Gastrocnemius medialis (tissue), 4 donors: ENCODE measurements at regions not wholly inside any gene's neighbourhood (a gene's known extent, or its start where the extent isn't known, plus 50 kb on each side); places are given as distances from the start of the nearest gene placed in this dataset.

Source experiments
- ATAC-seq, 2 donors: fragments of 150-250 bp; one replicate each; pipeline ENCODE4 v1.9.1; 2016
- DNase-seq, 2 donors: peaks; one replicate each; pipeline ENCODE4 v3.0.0-alpha.2; 2019
- H3K27ac ChIP-seq, 4 donors: fragments of 200-600 bp; sonication (generic); 1 replicate in 1 of 4; 2 replicates in 3 of 4; pipeline ENCODE4 v1.5.1; 2016 to 2018; ENCODE audit warnings: mild to moderate bottlenecking in 2 of 4, moderate library complexity in 1 of 4
- H3K27me3 ChIP-seq, 3 donors: fragments of 200-600 bp; sonication (generic) in 2 of 3; 1 replicate in 1 of 3; 2 replicates in 2 of 3; pipeline versions ENCODE4 v1.5.1 to v1.6.0; 2016 to 2019; ENCODE audit warnings: mild to moderate bottlenecking in 1 of 3, moderate library complexity in 1 of 3
- H3K36me3 ChIP-seq, 2 donors: fragments of 200-600 bp; sonication (generic) in 1 of 2; one replicate each; pipeline ENCODE4 v1.5.1; 2017 to 2018
- H3K4me1 ChIP-seq, 2 donors: fragments of 200-600 bp; sonication (generic) in 1 of 2; one replicate each; pipeline ENCODE4 v1.5.1; 2016 to 2017; ENCODE audit warnings: mild to moderate bottlenecking in 2 of 2
- H3K4me3 ChIP-seq, 4 donors: fragments of 200-600 bp; sonication (generic) in 3 of 4; 1 replicate in 1 of 4; 2 replicates in 3 of 4; pipeline ENCODE4 v1.5.1; 2016 to 2019; ENCODE audit warnings: mild to moderate bottlenecking in 2 of 4
- H3K9me3 ChIP-seq, 3 donors: fragments of 200-600 bp; sonication (generic) in 2 of 3; 1 replicate in 1 of 3; 2 replicates in 2 of 3; pipeline ENCODE4 v1.5.1; 2016 to 2019
- CTCF ChIP-seq, 5 experiments: fragments of 450-650 bp in 3 of 5; fragments of 200-600 bp in 2 of 5; sonication (generic) in 2 of 5; IDR thresholded peaks in 4 of 5; conservative IDR thresholded peaks in 1 of 5; 1 replicate in 4 of 5; 2 replicates in 1 of 5; pipeline ENCODE4 v1.5.1; 2016 to 2019; ENCODE audit warnings: antibody characterized with exemption in 5 of 5, mild to moderate bottlenecking in 3 of 5, moderate library complexity in 3 of 5
- POLR2A ChIP-seq, 2 donors: fragments of 450-650 bp; IDR thresholded peaks; one replicate each; pipeline ENCODE4 v1.6.1; 2017; ENCODE audit warnings: antibody characterized with exemption in 2 of 2, mild to moderate bottlenecking in 2 of 2, moderate library complexity in 2 of 2
- in situ Hi-C, 4 donors: fragments of 200-750 bp; cut with MboI; loops; one replicate each; pipeline versions ENCODE4 v1.15.0 to v1.8.0; 2017; ENCODE audit warnings: low sequenced_read_pairs in 4 of 4
- intact Hi-C: fragments of 100-400 bp; cut with DNase I; formaldehyde crosslinking; loops from one replicate; pipeline ENCODE4 v1.15.1; 2023; ENCODE audit warnings: low total_unique reads

DNA sequence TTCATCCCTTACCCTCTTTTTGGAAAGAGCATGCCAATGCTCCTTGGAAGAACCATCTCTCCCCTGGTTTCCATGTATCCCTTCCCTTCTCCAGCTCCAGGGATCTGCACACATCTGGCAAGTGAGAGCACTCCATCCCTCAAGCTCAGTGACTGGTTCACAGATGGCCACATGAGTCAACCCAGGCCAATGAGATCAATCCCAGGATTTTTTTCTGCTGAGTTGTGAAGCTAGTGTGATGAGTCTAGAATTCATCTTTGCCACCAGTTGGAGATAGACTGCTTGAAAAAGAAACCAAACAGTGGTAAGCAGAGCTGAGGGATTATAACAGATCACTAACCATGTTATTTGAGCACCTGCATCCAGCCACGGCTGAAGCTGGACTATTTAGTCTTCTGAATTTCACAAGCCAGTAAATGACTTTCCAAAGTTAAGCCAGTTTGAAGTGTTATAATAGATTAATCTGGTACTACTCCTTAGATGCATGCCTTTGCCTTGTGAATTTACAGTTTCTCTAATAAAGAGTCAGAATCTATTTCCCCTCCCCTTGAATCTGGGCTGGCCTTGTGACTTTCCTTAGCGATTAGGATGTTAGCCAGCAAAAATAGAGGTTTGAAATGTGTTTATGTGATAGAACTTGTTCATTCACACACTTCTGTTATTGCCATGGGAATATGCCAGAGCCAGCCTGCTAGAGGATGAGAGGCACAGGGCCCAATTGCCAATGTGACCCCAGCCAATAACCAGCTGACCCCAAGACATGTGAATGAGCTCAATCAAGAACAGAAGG, 159.8 kb downstream of the WNT5A start:
- DNase-seq, result no peak
- Histone ChIP-seq H3K4me3 (no peak overlapping the region), H3K27ac (no peak overlapping the region), H3K9me3 (no peaks in the 10 kb centered on the region), H3K36me3 (no peaks in the 10 kb centered on the region), H3K27me3 (no peaks in the 10 kb centered on the region), H3K4me1 (no peaks in the 10 kb centered on the region)
- intact Hi-C loops, result no loop called here
- TF ChIP-seq CTCF (IDR thresholded peaks at IDR 0.05 in 4 of 5, conservative IDR thresholded peaks at IDR 0.05 in 1 of 5) (no peak), POLR2A (IDR thresholded peaks at IDR 0.05) (no peak)
- no peak for ATAC-seq
- in situ Hi-C loops, result no loop called here

DNA sequence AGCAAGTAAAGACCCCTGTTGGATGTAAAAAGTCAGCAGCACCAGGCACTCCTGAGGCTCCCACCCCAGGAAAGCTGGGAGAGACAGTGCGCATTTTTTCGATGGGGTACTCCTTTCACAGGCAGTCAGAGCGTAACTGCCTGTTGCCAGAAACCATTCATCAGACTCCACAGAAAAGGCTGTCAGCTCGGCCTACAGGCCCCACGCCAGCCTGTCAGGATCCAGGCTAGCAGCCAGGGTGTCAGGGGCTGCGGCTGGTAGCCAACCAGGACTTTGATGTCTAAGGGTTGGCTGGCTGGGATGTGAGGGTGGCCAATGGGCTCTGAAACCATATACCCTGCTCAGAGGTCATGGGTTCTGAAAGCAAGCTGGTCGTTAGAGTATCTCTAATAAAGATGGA, 164.5 kb downstream of the WNT5A start:
- Histone ChIP-seq H3K27me3 (no peaks in the 10 kb centered on the region), H3K9me3 (no peaks in the 10 kb centered on the region), H3K36me3 (no peaks in the 10 kb centered on the region), H3K27ac (no peak overlapping the region), H3K4me3 (no peak overlapping the region), H3K4me1 (no peaks in the 10 kb centered on the region)
- ATAC-seq (no peak), DNase-seq (no peak)
- no peak for TF ChIP-seq POLR2A (IDR thresholded peaks at IDR 0.05)
- TF ChIP-seq CTCF (IDR thresholded peaks at IDR 0.05 in 4 of 5, conservative IDR thresholded peaks at IDR 0.05 in 1 of 5), result no peak
- intact Hi-C loops (no loop called here), in situ Hi-C loops (no loop called here)

- Histone ChIP-seq H3K27ac (no peak overlapping the region), H3K36me3 (no peaks in the 10 kb centered on the region), H3K4me3 (no peak overlapping the region), H3K4me1 (no peaks in the 10 kb centered on the region), H3K27me3 (no peaks in the 10 kb centered on the region), H3K9me3 (no peaks in the 10 kb centered on the region)
- ATAC-seq (no peak), DNase-seq (no peak)
- intact Hi-C loops (no loop called here), in situ Hi-C loops (no loop called here)
- no peak for TF ChIP-seq CTCF (IDR thresholded peaks at IDR 0.05 in 4 of 5, conservative IDR thresholded peaks at IDR 0.05 in 1 of 5)
- no peak for TF ChIP-seq POLR2A (IDR thresholded peaks at IDR 0.05)
These were observed 166.2 kb downstream of the WNT5A start for GRCh38 chr3:55320928-55321327.

GRCh38 chr3:55315396-55315795, 171.7 kb downstream of the WNT5A start:
- no peaks in the 10 kb centered on the region for H3K36me3 ChIP-seq
- H3K27me3 ChIP-seq, result no peaks in the 10 kb centered on the region
- ATAC-seq (no peak), DNase-seq (no peak)
- intact Hi-C loops (no loop called here), in situ Hi-C loops (no loop called here)
- no peak for TF ChIP-seq CTCF (IDR thresholded peaks at IDR 0.05 in 4 of 5, conservative IDR thresholded peaks at IDR 0.05 in 1 of 5)
- TF ChIP-seq POLR2A (IDR thresholded peaks at IDR 0.05), result no peak
- no peak overlapping the region for H3K4me3 ChIP-seq
- no peak overlapping the region for H3K27ac ChIP-seq
- H3K9me3 ChIP-seq, result no peaks in the 10 kb centered on the region
- no peaks in the 10 kb centered on the region for H3K4me1 ChIP-seq

GRCh38 chr3:55313666-55314065, 173.4 kb downstream of the WNT5A start:
- Histone ChIP-seq H3K4me3 (no peak overlapping the region), H3K9me3 (no peaks in the 10 kb centered on the region), H3K36me3 (no peaks in the 10 kb centered on the region), H3K27me3 (no peaks in the 10 kb centered on the region), H3K4me1 (no peaks in the 10 kb centered on the region), H3K27ac (no peak overlapping the region)
- TF ChIP-seq CTCF (IDR thresholded peaks at IDR 0.05 in 4 of 5, conservative IDR thresholded peaks at IDR 0.05 in 1 of 5) (no peak), POLR2A (IDR thresholded peaks at IDR 0.05) (no peak)
- in situ Hi-C loops, result no loop called here
- DNase-seq (no peak), ATAC-seq (no peak)
- intact Hi-C loops, result no loop called here
